NOMO-1 treated with dmso at 0.1 percent for 144 hours (cell line): ENCODE measurements at regions not wholly inside any gene's neighbourhood (a gene's known extent, or its start where the extent isn't known, plus 50 kb on each side); places are given as distances from the start of the nearest gene placed in this dataset.

Experiments
- DNase-seq: peaks from one replicate; lab custom pipeline; 2025; ENCODE audit not compliant: unreplicated experiment; lab: John Stamatoyannopoulos, UW

DNA sequence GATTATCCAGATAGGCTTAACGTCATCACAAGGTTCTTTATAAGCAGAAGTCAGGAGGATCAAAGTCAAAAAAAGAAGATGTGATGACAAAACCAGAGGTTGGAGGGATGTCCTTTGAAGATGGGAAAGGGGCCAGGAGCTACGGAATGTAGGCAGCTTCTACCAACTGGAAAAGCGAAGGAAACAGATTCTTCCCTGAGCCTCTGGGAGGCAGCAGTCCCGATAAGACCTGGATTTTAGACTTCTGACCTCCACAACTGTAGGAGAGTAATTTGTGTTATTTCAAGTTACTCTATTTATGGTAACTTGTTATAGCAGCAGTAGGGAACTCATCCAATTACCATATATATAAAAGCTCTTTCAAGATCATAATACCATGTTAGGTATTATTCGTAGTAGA is 98.8 kb upstream of the MYCBP2 start:
- DNase-seq, result no peak

GRCh38 chr13:77423296-77423695 is 96.4 kb upstream of the MYCBP2 start:
- DNase-seq, result no peak

- DNase-seq, result no peak
Observed at GRCh38 chr13:77422724-77423123, 95.8 kb upstream of the MYCBP2 start.

GRCh38 chr13:77417897-77418296 is 91.0 kb upstream of the MYCBP2 start:
- no peak for DNase-seq

GRCh38 chr13:77416666-77417212 is 89.8 kb upstream of the MYCBP2 start:
- peak; percentile 17 for DNase-seq

DNA sequence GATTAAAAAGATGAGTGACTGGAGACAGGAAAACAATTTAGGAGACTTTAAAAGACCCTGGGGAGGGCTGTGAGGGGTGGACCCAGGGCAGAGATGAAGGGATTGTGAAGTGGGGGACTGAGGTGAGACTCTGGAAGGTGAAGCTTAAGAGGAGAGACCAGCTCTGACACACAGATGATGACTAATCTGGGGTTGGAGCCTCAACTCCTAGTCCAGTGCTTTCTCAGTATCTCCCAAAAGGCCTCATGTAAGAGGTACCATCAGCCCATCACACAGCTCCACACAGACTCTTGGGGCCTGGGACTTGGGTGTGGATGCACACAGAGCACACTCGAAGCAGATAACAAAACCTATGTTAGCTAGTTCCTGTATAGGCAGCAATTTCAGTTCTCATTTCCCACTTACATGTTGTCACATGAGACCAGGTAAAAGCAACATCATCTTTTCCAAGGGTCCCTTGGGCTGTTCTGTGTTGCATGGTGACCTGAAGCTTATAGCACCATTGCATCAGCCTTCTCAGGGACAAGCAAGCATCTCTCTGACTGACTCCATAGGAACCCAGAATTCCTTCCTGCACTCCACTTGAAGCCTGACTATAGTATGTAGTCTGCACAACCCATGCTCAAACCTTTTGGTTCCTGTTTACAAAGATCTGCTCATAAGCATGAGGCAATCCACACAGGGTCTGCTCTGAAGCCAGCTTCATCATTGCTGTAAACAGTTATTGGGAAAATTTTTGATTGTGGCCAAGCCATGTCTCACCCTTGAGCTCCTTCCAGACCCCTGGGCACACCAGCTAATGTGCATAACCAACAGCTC is 88.6 kb upstream of the MYCBP2 start:
- no peak for DNase-seq

- no peak for DNase-seq
Observed at GRCh38 chr13:77412860-77413259, 86.0 kb upstream of the MYCBP2 start.

- no peak for DNase-seq
Observed at GRCh38 chr13:77412116-77412635, 85.3 kb upstream of the MYCBP2 start.

GRCh38 chr13:77409412-77409811 is 82.5 kb upstream of the MYCBP2 start:
- no peak for DNase-seq

GRCh38 chr13:77406644-77407440 is 79.9 kb upstream of the MYCBP2 start:
- DNase-seq, result no peak

GRCh38 chr13:77398825-77399620 is 72.1 kb upstream of the MYCBP2 start:
- no peak for DNase-seq

- DNase-seq, result no peak
Observed at GRCh38 chr13:77397636-77398035, 70.7 kb upstream of the MYCBP2 start.

DNA sequence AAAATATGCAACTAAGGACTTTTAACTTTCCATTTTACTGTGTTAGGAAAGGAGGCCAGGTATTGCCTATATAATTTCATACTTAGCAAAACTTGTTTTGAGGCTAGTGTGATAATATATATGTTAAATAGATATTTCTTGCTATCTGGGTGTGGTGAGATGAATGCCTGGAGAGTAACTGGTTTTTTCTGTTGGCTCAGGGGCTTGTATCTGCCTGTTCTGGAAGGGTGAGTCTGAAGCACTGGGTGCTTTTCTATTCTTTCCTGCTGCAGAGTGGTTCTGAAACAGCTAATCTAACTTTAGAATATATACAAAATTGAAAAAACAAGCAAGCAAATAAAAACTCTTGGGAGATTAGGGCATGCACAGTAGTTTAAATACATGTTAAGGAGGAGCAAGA is 64.6 kb upstream of the MYCBP2 start:
- no peak for DNase-seq

DNA sequence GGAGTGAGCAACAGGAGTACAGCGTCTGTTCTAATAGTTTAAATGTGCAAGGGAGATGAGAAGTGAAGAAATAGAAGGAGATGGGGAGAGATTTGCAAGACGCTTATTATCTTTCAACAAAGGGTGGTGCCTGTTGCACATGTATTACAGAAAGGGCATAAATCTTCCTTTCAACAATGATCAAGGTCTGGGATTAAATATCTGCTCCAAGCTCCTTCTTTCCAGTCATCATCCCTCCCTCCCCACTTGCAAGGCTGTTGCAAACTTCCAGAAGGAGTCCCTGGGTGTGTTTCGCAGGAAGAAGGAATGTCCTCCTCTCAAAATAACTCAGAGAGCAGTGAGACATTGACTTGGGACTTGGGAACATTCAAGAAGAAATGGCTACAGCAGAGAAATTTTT is 63.5 kb upstream of the MYCBP2 start:
- DNase-seq, result peak; percentile 47

GRCh38 chr13:77389625-77390000 is 62.7 kb upstream of the MYCBP2 start:
- DNase-seq, result no peak

DNA sequence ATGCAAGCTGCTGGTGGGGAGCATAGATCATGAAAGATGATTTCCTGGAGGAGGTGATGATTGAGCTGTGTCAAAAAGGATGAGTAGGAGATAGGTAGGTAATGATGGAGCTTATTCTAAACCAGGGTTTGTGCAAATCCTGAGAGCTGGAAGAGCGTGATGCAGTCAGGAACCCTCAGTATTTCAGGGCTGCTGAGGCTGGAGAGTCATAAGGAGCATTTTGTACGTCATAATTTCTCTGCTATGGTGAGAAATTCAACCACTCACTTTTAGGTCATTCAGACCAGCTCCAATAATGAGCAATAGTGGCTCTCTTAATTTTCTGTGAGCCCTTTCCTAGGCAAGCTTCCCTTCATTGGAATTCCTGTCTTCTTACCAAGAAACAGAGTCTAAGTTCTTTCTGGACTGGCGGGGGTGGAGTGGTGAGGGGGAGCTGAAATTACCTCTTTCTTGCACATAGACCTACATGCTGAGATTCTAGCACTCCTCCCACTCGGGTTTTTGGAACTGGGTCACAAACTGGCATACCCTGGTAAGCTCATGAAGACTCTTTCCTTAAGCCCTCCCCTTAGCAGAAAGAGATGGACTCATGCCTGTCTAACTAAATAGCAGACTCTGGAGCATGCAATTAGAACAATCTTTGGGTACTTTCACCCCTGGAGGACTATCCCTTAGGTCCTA is 62.2 kb upstream of the MYCBP2 start:
- DNase-seq, result no peak

DNA sequence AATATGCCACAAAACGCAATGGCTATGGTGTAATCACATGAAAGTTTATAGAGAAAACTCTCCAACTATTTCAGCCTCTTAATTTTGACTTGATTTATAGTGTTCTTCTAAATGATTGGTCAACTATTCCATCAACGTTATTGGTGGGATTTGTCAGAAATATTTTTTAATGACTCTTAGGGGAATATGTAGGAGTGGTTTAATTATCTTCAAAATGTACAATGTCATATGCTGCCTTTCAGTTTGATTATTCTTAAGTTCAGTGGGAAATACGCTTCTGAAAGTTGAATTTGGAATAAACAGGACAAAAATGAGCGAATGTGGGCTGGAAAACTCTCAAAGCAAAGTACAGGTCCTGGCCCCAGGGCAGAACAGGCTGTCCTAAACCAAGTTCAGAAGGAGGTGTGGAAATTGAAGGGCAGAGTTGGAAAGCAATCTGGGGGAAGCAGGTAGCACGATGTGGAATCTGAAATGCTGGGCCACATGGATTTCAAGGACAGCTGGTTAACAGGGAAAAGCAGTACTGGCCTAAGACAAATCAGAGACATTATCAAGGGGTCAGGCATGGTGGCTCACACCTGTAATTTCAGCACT is 60.8 kb upstream of the MYCBP2 start:
- no peak for DNase-seq

DNA sequence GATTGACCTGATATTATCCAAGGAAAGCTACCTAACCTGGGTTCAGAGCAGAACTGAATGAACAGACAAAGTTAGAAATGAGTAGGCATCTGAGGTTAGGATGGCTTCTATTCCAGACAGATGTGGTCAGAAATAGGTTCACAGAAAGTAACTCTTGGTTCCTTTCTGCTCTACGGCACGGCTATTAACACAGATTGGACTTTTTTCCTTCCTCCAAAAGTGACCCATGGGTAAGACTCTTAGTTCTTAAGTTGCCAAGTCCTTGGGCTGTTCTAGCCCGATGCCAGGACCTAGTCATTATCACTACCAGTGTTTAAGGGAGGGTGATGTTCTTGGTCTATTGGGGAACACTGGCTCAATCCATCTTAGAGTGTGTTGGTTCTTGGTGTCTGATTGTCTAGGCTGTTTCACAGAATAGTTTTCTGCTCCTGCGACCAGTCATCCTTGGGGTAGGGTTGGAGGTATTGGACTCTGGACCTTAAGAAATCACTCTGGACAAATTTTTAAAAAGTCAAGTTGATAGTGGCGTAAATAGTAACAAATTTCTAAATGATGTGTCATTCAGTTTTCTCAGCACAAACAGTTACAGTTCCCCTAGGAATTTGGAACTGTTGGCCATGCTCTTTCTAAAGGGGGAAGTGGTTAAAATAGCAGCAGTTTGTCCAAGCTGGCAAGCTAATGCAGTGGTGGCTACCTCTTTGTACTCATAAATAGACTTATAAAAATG is 60.1 kb upstream of the MYCBP2 start:
- peak; percentile 69 for DNase-seq

DNA sequence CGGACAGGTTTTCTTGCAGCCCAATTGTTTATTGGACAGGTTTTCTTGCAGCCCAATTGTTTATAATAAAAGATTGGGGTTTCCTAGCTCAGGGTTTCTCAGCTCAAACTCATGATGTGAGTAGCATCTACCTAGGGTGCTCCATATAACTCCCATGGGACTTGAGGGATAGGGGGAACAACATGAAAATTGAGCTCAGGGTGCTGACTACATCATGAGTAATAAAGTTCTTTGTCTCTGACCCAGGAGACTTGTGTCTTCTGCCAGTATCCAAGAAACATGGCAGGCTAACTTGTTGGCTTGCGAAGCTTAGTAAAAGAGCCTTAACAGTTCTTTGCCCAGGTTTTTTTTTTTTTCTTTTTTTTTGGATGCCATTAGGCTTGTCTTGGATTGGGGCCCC is 59.2 kb upstream of the MYCBP2 start:
- DNase-seq, result no peak
